Omental fat pad (tissue), 3 donors: ENCODE measurements at regions not wholly inside any gene's neighbourhood (a gene's known extent, or its start where the extent isn't known, plus 50 kb on each side); places are given as distances from the start of the nearest gene placed in this dataset.
"Not testable (repeated sequence)": the region's sequence is repeated elsewhere in the genome, so short reads cannot be mapped to it uniquely, and the experiment has no call there.

Experiments used
- ATAC-seq: fragments of 150-250 bp; one replicate; pipeline ENCODE4 v1.9.1; 2016; ENCODE audit warnings: mild to moderate bottlenecking, moderate library complexity; ENCODE audit not compliant: low FRiP score
- DNase-seq: peaks from one replicate; pipeline ENCODE4 v3.0.0-alpha.2; 2019; ENCODE audit warnings: low spot score
- TF ChIP-seq, protein P1 (sequence below), 3 donors: fragments of 450-650 bp; IDR thresholded peaks; one replicate each; pipeline ENCODE4 v1.5.1; 2016 to 2017; ENCODE audit warnings: antibody characterized with exemption in 3 of 3, mild to moderate bottlenecking in 3 of 3, moderate library complexity in 2 of 3

GRCh38 chr9:1929722-1930244 lies 85.4 kb upstream of the SMARCA2 start:
- DNase-seq (no peak), ATAC-seq (no peak)
- TF ChIP-seq, protein P1, sequence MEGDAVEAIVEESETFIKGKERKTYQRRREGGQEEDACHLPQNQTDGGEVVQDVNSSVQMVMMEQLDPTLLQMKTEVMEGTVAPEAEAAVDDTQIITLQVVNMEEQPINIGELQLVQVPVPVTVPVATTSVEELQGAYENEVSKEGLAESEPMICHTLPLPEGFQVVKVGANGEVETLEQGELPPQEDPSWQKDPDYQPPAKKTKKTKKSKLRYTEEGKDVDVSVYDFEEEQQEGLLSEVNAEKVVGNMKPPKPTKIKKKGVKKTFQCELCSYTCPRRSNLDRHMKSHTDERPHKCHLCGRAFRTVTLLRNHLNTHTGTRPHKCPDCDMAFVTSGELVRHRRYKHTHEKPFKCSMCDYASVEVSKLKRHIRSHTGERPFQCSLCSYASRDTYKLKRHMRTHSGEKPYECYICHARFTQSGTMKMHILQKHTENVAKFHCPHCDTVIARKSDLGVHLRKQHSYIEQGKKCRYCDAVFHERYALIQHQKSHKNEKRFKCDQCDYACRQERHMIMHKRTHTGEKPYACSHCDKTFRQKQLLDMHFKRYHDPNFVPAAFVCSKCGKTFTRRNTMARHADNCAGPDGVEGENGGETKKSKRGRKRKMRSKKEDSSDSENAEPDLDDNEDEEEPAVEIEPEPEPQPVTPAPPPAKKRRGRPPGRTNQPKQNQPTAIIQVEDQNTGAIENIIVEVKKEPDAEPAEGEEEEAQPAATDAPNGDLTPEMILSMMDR (IDR thresholded peaks at IDR 0.05): no peak

GRCh38 chr9:1930245-1930736 lies 84.9 kb upstream of the SMARCA2 start:
- not testable (repeated sequence) for ATAC-seq, DNase-seq

DNA sequence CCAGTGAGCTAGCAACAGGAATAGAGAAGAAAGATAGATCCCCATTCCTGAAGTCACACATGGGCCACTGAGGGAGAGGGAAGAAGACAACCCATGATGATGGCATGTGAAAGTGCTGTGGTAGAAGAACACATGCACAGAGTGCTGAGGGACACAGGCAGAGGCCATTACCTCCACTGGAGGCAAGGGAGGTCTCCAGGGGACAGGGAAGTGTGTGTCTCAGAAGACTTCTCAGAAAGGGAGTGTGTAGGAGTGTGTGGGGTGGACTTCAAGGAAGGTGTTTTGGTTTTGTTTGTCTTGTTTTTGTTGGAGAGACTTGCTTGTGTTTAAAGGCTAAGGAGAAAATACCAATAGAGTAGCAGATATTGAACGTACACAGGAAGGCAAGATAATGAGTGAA lies 77.0 kb upstream of the SMARCA2 start:
- TF ChIP-seq, protein P1 (IDR thresholded peaks at IDR 0.05): no peak
- DNase-seq (no peak), ATAC-seq (no peak)

DNA sequence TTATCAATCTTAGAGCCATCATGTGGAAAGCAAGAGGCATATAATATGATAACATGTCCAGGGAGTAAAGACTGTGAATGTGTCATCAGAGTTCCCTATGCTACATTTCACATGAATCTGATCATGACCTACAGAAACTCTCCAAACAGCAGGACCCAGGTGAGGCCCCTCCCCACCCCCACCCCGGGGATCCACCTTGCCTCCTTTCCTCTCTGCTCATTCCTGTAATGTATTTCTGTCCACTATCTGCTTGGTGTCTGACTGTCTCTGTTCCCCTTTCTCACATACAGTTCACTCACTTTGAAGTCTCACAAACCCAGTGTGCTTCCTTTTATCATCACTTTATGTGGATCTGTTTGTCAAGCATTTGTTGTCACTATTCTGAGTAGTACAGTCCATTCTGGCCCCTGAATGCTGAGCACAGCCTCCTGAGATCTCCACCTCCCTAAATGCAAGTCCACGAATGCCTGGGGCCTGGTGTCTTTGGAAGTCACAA lies 76.4 kb upstream of the SMARCA2 start:
- TF ChIP-seq, protein P1 (IDR thresholded peaks at IDR 0.05): no peak
- no peak for ATAC-seq
- no peak for DNase-seq

DNA sequence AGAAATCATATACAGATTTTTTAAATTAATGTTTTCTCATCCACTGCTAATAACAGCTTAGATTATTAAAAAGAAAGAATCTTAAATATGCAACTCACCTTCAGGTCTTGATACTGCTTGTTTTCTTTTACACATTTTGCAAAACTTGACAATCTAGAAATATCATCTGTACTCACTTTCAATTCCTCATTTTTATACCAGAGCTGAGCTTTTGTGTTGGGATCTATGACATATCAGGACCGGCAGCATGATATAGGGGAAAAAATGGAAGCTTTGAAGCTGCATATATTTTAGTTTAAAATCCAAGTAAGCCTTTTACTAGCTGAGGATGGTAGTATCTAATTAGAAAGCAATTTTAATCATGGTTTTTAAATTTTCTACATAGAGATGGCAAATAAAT lies 75.7 kb upstream of the SMARCA2 start:
- no peak for ATAC-seq
- no peak for DNase-seq
- TF ChIP-seq, protein P1 (IDR thresholded peaks at IDR 0.05): no peak

DNA sequence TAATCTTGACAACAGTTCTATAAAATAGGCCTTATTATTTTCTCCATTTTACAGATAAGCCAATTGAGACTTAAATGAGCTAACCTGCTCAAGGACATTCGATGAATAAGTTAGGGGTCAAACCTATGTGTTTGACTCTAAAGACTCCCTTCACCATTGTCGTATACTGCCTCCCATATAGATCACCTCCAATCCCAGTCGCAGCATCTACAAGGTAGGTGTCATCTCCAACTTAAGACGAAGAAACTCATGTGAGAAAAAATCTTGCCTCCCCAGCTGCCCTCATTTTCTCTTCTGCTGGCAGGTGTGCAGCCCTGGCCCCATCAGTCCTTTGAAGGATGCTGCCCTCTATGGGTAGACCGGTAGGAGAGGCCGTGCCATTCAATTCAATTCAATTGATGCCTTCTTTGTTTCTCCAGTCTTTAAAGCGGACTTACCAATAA lies 75.2 kb upstream of the SMARCA2 start:
- TF ChIP-seq, protein P1 (IDR thresholded peaks at IDR 0.05): no peak
- ATAC-seq (no peak), DNase-seq (no peak)

GRCh38 chr9:1941989-1942388 lies 73.2 kb upstream of the SMARCA2 start:
- ATAC-seq: no peak
- TF ChIP-seq, protein P1 (IDR thresholded peaks at IDR 0.05): no peak
- DNase-seq: no peak
